ENCODE measurements at regions not wholly inside any gene's neighbourhood (a gene's known extent, or its start where the extent isn't known, plus 50 kb on each side); places are given as distances from the start of the nearest gene placed in this dataset.

- Histone ChIP-seq H3K4me3 (ENCODE audit: low read depth in 1 of 3, low read length in 3 of 3) (no peak overlapping the region), H3K27ac (ENCODE audit: low read depth in 1 of 2, low read length in 2 of 2) (no peak overlapping the region), H3K9me3 (ENCODE audit: control insufficient read depth in 4 of 4, low read length in 3 of 4) (no peaks in the 10 kb centered on the region), H3K9ac (ENCODE audit: low read depth in 1 of 2, low read length in 2 of 2) (no peak overlapping the region), H3K27me3 (ENCODE audit: control insufficient read depth in 4 of 4, insufficient read depth in 4 of 4, low read length in 3 of 4) (no peaks in the 10 kb centered on the region), H3K36me3 (ENCODE audit: control insufficient read depth in 4 of 4, insufficient read depth in 3 of 4, low read depth in 1 of 4, low read length in 3 of 4) (no peaks in the 10 kb centered on the region), H3K4me1 (ENCODE audit: control insufficient read depth in 4 of 4, insufficient read depth in 4 of 4, low read length in 3 of 4) (peaks cover 0 to 3% (median 0%) of the 10 kb centered on the region in 4 donors)
- no peak for DNase-seq (ENCODE audit: low spot score)
- TF ChIP-seq SP1 (IDR thresholded peaks at IDR 0.05) (no peak), RXRA (IDR thresholded peaks at IDR 0.05) (no peak), HNF4A (conservative IDR thresholded peaks at IDR 0.05) (no peak), RAD21 (IDR thresholded peaks at IDR 0.05) (no peak), GABPA (IDR thresholded peaks at IDR 0.05 in 1 of 2, conservative IDR thresholded peaks at IDR 0.05 in 1 of 2) (no peak), HNF4G (IDR thresholded peaks at IDR 0.05) (no peak), MAX (IDR thresholded peaks at IDR 0.05) (no peak), ZBTB33 (IDR thresholded peaks at IDR 0.05) (no peak), REST (IDR thresholded peaks at IDR 0.05) (no peak), JUND (IDR thresholded peaks at IDR 0.05) (no peak)
- 87% methylated on average over 4 of the region's 4 CpGs for WGBS
Measured at GRCh38 chr5:154628685-154629084, 126.5 kb upstream of the LARP1 start.

GRCh38 chr5:154627698-154628678 lies 127.2 kb upstream of the LARP1 start:
- Histone ChIP-seq H3K4me1 (ENCODE audit: control insufficient read depth in 4 of 4, insufficient read depth in 4 of 4, low read length in 3 of 4) (peaks cover 0 to 3% (median 0%) of the 10 kb centered on the region in 4 donors), H3K9ac (ENCODE audit: low read depth in 1 of 2, low read length in 2 of 2) (no peak overlapping the region), H3K36me3 (ENCODE audit: control insufficient read depth in 4 of 4, insufficient read depth in 3 of 4, low read depth in 1 of 4, low read length in 3 of 4) (no peaks in the 10 kb centered on the region), H3K27ac (ENCODE audit: low read depth in 1 of 2, low read length in 2 of 2) (no peak overlapping the region), H3K9me3 (ENCODE audit: control insufficient read depth in 4 of 4, low read length in 3 of 4) (no peaks in the 10 kb centered on the region), H3K27me3 (ENCODE audit: control insufficient read depth in 4 of 4, insufficient read depth in 4 of 4, low read length in 3 of 4) (no peaks in the 10 kb centered on the region), H3K4me3 (ENCODE audit: low read depth in 1 of 3, low read length in 3 of 3) (no peak overlapping the region)
- no peak for DNase-seq (ENCODE audit: low spot score)
- 82% methylated on average over 7 of the region's 7 CpGs for WGBS
- TF ChIP-seq ZBTB33 (IDR thresholded peaks at IDR 0.05), result no peak
- no peak for TF ChIP-seq MAX (IDR thresholded peaks at IDR 0.05)
- no peak for TF ChIP-seq FOXA2 (IDR thresholded peaks at IDR 0.05)
- no peak for TF ChIP-seq JUND (IDR thresholded peaks at IDR 0.05)
- TF ChIP-seq SP1 (IDR thresholded peaks at IDR 0.05), result no peak
- no peak for TF ChIP-seq TAF1 (conservative IDR thresholded peaks at IDR 0.05)
- no peak for TF ChIP-seq RXRA (IDR thresholded peaks at IDR 0.05)
- TF ChIP-seq EGR1 (IDR thresholded peaks at IDR 0.05; ENCODE audit: low read depth in 2 of 2), result no peak
- TF ChIP-seq CTCF (IDR thresholded peaks at IDR 0.05; ENCODE audit: low read depth, low read length, missing input control), result no peak

Data from liver (tissue), 8 donors.